WTC11 (cell line): ENCODE measurements at regions not wholly inside any gene's neighbourhood (a gene's known extent, or its start where the extent isn't known, plus 50 kb on each side); places are given as distances from the start of the nearest gene placed in this dataset.

Source experiments
- ATAC-seq: fragments of 200-7000 bp; cut with Tn5 transposase; 2 replicates; pipeline ENCODE4 v1.10.0; 2021; ENCODE audit warnings: mild to moderate bottlenecking, moderate library complexity
- CTCF ChIA-PET: fragments of 300-600 bp; sonication (Branson Sonifier 250); formaldehyde crosslinking; loops from one replicate; lab custom pipeline; 2021; ENCODE audit warnings: antibody characterized with exemption; lab: Charles Lee
- POLR2A ChIA-PET: fragments of 350-600 bp; sonication (Branson Sonifier 250); formaldehyde crosslinking; loops from one replicate; lab custom pipeline; 2021; ENCODE audit warnings: antibody characterized with exemption; lab: Charles Lee
- DNase-seq: peaks from one replicate; pipeline ENCODE4 v3.0.0; 2021; ENCODE audit warnings: low spot score
- H3K27ac Mint-ChIP-seq: 2 replicates; pipeline ENCODE4 v1.8.0; 2021; ENCODE audit warnings: mixed read lengths
- H3K27me3 Mint-ChIP-seq: 2 replicates; pipeline ENCODE4 v1.8.0; 2021; ENCODE audit warnings: low read depth, mild to moderate bottlenecking, moderate library complexity, mixed read lengths
- H3K36me3 Mint-ChIP-seq: 2 replicates; pipeline ENCODE4 v1.8.0; 2021; ENCODE audit warnings: mixed read lengths
- H3K4me1 Mint-ChIP-seq: 2 replicates; pipeline ENCODE4 v1.8.0; 2022; ENCODE audit warnings: mixed read lengths
- H3K4me3 Mint-ChIP-seq: 2 replicates; pipeline ENCODE4 v1.8.0; 2021; ENCODE audit warnings: mild to moderate bottlenecking, moderate library complexity, mixed read lengths
- H3K9me3 Mint-ChIP-seq: 2 replicates; pipeline ENCODE4 v1.8.0; 2021; ENCODE audit warnings: mixed read lengths
- EMX1 ChIP-seq: fragments of 250-450 bp; sonication (Bioruptor Pico); IDR thresholded peaks from 2 replicates; pipeline ENCODE4 v1.8.0; 2021; ENCODE audit warnings: mild to moderate bottlenecking
- ETV6 ChIP-seq: sonication (generic); formaldehyde crosslinking; IDR thresholded peaks from 2 replicates; pipeline ENCODE4 v1.8.1; 2022; ENCODE audit warnings: mild to moderate bottlenecking, missing genetic modification reagents
- FOXP1 ChIP-seq: sonication (generic); formaldehyde crosslinking; IDR thresholded peaks from 2 replicates; pipeline ENCODE4 v1.8.0; 2022; ENCODE audit warnings: missing genetic modification reagents, mild to moderate bottlenecking, moderate library complexity, borderline replicate concordance
- GRHL2 ChIP-seq: fragments of 250-450 bp; sonication (Bioruptor Pico); IDR thresholded peaks from 2 replicates; pipeline ENCODE4 v1.8.0; 2022; ENCODE audit warnings: mild to moderate bottlenecking, moderate library complexity; ENCODE audit not compliant: insufficient replicate concordance, severe bottlenecking
- JUN ChIP-seq: sonication (generic); formaldehyde crosslinking; IDR thresholded peaks from 2 replicates; pipeline ENCODE4 v1.8.0; 2023; ENCODE audit warnings: mild to moderate bottlenecking, missing genetic modification reagents
- MXD4 ChIP-seq: fragments of 250-450 bp; sonication (Bioruptor Pico); IDR thresholded peaks from 2 replicates; pipeline ENCODE4 v1.8.0; 2021; ENCODE audit warnings: mild to moderate bottlenecking, moderate library complexity, borderline replicate concordance
- SP1 ChIP-seq: sonication (generic); formaldehyde crosslinking; conservative IDR thresholded peaks from 2 replicates; pipeline ENCODE4 v1.8.1; 2022; ENCODE audit warnings: missing genetic modification reagents
- TF ChIP-seq, protein P1 (sequence below): sonication (generic); formaldehyde crosslinking; IDR thresholded peaks from 2 replicates; pipeline ENCODE4 v1.8.0; 2023; ENCODE audit warnings: missing genetic modification reagents, mild to moderate bottlenecking, borderline replicate concordance
- TF ChIP-seq, protein P2 (sequence below): sonication (generic); formaldehyde crosslinking; IDR thresholded peaks from 2 replicates; pipeline ENCODE4 v1.8.1; 2022; ENCODE audit warnings: mild to moderate bottlenecking, missing genetic modification reagents, moderate library complexity, borderline replicate concordance
- TF ChIP-seq, protein P3 (sequence below): sonication (generic); formaldehyde crosslinking; conservative IDR thresholded peaks from 2 replicates; pipeline ENCODE4 v1.8.1; 2023; ENCODE audit warnings: mild to moderate bottlenecking, low read depth, missing genetic modification reagents, moderate library complexity
- TF ChIP-seq, protein P4 (sequence below): sonication (generic); formaldehyde crosslinking; IDR thresholded peaks from 2 replicates; pipeline ENCODE4 v1.8.1; 2023; ENCODE audit warnings: mild to moderate bottlenecking, missing genetic modification reagents, moderate library complexity
- TF ChIP-seq, protein P5 (sequence below): sonication (generic); formaldehyde crosslinking; IDR thresholded peaks from 2 replicates; pipeline ENCODE4 v1.8.1; 2023; ENCODE audit warnings: mild to moderate bottlenecking, moderate library complexity, missing genetic modification reagents
- TF ChIP-seq, protein P6 (sequence below): fragments of 200-600 bp; IDR thresholded peaks from 2 replicates; pipeline ENCODE4 v1.8.0; 2022; ENCODE audit warnings: antibody characterized with exemption

DNA sequence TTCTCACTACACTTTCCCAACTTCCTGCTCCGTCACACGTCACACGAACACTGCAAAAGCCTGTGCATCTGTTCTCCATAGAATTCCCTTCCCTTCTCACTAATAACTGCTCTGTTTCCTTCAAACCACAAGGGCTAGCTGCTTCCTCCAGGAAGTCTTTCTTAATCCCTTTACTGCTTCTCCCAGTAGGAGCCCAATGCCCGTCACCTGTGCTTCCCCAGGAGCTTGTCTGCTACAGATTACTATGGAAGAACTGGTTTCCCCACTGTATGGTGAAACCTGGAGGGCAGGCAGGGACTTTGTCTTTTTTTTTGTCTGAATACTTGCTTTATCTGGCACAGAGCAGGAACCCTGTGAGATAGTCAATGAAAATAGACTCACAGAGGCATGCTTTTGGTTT is 444.7 kb upstream of the MAP3K7 start:
- TF ChIP-seq, protein P1, sequence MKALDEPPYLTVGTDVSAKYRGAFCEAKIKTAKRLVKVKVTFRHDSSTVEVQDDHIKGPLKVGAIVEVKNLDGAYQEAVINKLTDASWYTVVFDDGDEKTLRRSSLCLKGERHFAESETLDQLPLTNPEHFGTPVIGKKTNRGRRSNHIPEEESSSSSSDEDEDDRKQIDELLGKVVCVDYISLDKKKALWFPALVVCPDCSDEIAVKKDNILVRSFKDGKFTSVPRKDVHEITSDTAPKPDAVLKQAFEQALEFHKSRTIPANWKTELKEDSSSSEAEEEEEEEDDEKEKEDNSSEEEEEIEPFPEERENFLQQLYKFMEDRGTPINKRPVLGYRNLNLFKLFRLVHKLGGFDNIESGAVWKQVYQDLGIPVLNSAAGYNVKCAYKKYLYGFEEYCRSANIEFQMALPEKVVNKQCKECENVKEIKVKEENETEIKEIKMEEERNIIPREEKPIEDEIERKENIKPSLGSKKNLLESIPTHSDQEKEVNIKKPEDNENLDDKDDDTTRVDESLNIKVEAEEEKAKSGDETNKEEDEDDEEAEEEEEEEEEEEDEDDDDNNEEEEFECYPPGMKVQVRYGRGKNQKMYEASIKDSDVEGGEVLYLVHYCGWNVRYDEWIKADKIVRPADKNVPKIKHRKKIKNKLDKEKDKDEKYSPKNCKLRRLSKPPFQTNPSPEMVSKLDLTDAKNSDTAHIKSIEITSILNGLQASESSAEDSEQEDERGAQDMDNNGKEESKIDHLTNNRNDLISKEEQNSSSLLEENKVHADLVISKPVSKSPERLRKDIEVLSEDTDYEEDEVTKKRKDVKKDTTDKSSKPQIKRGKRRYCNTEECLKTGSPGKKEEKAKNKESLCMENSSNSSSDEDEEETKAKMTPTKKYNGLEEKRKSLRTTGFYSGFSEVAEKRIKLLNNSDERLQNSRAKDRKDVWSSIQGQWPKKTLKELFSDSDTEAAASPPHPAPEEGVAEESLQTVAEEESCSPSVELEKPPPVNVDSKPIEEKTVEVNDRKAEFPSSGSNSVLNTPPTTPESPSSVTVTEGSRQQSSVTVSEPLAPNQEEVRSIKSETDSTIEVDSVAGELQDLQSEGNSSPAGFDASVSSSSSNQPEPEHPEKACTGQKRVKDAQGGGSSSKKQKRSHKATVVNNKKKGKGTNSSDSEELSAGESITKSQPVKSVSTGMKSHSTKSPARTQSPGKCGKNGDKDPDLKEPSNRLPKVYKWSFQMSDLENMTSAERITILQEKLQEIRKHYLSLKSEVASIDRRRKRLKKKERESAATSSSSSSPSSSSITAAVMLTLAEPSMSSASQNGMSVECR (CRISPR knock-in tag) = no peak
- peak; percentile 78 for TF ChIP-seq ETV6
- ATAC-seq = peak; percentile 93
- CTCF ChIA-PET = interaction anchor here (1.0 to 1.5 kb wide), 2 partner anchors 50 to 356 kb away, joined by 3 to 10 read pairs; no protein-coding TSS in a partner anchor

DNA sequence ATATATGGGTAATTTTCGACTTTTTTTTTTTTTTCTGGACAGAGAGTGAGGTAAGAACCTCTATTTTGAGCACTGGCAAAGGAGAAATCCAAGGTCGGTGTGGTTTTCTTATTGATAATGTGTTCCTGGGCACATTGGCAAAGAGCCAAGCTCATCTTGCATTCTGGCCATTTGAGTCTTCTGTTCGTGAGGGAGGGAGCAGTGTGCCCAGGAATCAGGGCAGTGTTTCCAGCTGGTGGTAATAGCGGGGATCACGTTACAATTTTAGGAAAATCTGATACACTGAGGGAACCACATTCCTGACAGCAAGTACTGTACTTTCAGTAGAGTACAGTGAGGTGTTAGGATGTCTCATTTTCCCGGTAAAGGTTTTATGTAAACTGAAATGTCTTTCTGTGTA is 442.3 kb upstream of the MAP3K7 start:
- no peak for ATAC-seq
- CTCF ChIA-PET = interaction anchor here (1.1 kb wide), 1 partner anchor 52 kb away, joined by 4 read pairs; no protein-coding TSS in a partner anchor
- TF ChIP-seq SP1 (CRISPR knock-in tag) (no peak), MXD4 (CRISPR knock-in tag) (no peak), GRHL2 (CRISPR knock-in tag) (no peak), JUN (CRISPR knock-in tag) (no peak), FOXP1 (CRISPR knock-in tag) (no peak), EMX1 (CRISPR knock-in tag) (no peak)
- TF ChIP-seq, protein P2, sequence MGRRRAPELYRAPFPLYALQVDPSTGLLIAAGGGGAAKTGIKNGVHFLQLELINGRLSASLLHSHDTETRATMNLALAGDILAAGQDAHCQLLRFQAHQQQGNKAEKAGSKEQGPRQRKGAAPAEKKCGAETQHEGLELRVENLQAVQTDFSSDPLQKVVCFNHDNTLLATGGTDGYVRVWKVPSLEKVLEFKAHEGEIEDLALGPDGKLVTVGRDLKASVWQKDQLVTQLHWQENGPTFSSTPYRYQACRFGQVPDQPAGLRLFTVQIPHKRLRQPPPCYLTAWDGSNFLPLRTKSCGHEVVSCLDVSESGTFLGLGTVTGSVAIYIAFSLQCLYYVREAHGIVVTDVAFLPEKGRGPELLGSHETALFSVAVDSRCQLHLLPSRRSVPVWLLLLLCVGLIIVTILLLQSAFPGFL (CRISPR knock-in tag) = no peak
- TF ChIP-seq, protein P3, sequence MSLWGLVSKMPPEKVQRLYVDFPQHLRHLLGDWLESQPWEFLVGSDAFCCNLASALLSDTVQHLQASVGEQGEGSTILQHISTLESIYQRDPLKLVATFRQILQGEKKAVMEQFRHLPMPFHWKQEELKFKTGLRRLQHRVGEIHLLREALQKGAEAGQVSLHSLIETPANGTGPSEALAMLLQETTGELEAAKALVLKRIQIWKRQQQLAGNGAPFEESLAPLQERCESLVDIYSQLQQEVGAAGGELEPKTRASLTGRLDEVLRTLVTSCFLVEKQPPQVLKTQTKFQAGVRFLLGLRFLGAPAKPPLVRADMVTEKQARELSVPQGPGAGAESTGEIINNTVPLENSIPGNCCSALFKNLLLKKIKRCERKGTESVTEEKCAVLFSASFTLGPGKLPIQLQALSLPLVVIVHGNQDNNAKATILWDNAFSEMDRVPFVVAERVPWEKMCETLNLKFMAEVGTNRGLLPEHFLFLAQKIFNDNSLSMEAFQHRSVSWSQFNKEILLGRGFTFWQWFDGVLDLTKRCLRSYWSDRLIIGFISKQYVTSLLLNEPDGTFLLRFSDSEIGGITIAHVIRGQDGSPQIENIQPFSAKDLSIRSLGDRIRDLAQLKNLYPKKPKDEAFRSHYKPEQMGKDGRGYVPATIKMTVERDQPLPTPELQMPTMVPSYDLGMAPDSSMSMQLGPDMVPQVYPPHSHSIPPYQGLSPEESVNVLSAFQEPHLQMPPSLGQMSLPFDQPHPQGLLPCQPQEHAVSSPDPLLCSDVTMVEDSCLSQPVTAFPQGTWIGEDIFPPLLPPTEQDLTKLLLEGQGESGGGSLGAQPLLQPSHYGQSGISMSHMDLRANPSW = no peak
- TF ChIP-seq, protein P4, sequence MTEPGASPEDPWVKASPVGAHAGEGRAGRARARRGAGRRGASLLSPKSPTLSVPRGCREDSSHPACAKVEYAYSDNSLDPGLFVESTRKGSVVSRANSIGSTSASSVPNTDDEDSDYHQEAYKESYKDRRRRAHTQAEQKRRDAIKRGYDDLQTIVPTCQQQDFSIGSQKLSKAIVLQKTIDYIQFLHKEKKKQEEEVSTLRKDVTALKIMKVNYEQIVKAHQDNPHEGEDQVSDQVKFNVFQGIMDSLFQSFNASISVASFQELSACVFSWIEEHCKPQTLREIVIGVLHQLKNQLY (CRISPR knock-in tag) = no peak
- TF ChIP-seq, protein P5, sequence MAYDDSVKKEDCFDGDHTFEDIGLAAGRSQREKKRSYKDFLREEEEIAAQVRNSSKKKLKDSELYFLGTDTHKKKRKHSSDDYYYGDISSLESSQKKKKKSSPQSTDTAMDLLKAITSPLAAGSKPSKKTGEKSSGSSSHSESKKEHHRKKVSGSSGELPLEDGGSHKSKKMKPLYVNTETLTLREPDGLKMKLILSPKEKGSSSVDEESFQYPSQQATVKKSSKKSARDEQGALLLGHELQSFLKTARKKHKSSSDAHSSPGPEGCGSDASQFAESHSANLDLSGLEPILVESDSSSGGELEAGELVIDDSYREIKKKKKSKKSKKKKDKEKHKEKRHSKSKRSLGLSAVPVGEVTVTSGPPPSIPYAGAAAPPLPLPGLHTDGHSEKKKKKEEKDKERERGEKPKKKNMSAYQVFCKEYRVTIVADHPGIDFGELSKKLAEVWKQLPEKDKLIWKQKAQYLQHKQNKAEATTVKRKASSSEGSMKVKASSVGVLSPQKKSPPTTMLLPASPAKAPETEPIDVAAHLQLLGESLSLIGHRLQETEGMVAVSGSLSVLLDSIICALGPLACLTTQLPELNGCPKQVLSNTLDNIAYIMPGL (CRISPR knock-in tag) = no peak
- TF ChIP-seq, protein P1 (CRISPR knock-in tag) = no peak
- TF ChIP-seq, protein P6, sequence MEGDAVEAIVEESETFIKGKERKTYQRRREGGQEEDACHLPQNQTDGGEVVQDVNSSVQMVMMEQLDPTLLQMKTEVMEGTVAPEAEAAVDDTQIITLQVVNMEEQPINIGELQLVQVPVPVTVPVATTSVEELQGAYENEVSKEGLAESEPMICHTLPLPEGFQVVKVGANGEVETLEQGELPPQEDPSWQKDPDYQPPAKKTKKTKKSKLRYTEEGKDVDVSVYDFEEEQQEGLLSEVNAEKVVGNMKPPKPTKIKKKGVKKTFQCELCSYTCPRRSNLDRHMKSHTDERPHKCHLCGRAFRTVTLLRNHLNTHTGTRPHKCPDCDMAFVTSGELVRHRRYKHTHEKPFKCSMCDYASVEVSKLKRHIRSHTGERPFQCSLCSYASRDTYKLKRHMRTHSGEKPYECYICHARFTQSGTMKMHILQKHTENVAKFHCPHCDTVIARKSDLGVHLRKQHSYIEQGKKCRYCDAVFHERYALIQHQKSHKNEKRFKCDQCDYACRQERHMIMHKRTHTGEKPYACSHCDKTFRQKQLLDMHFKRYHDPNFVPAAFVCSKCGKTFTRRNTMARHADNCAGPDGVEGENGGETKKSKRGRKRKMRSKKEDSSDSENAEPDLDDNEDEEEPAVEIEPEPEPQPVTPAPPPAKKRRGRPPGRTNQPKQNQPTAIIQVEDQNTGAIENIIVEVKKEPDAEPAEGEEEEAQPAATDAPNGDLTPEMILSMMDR = no peak
- TF ChIP-seq, all 79 proteins: peak for 0
- H3K9me3 Mint-ChIP-seq = no peaks in the 10 kb centered on the region
- H3K4me1 Mint-ChIP-seq = peaks cover 38% of the 10 kb centered on the region
- no peak overlapping the region for H3K27ac Mint-ChIP-seq
- DNase-seq = no peak
- no peaks in the 10 kb centered on the region for H3K36me3 Mint-ChIP-seq
- POLR2A ChIA-PET = interaction anchor here (0.7 kb wide), 1 partner anchor 10 kb away, joined by 4 read pairs; no protein-coding TSS in a partner anchor
- no peak overlapping the region for H3K4me3 Mint-ChIP-seq
- no peaks in the 10 kb centered on the region for H3K27me3 Mint-ChIP-seq

More for the DNA sequence above, 444.7 kb upstream of the MAP3K7 start:
- Mint-ChIP-seq H3K4me3 (no peak overlapping the region), H3K9me3 (no peaks in the 10 kb centered on the region), H3K36me3 (no peaks in the 10 kb centered on the region), H3K27me3 (no peaks in the 10 kb centered on the region), H3K4me1 (peaks cover 44% of the 10 kb centered on the region), H3K27ac (peak overlapping the region; percentile 19; the same call in 1 of the 2 replicates)
- POLR2A ChIA-PET = interaction anchor here (0.5 kb wide), 1 partner anchor 55 kb away, joined by 3 read pairs; no protein-coding TSS in a partner anchor
- DNase-seq = peak; percentile 17
